Mesodermal cell (in vitro differentiated cells): ENCODE measurements at regions not wholly inside any gene's neighbourhood (a gene's known extent, or its start where the extent isn't known, plus 50 kb on each side); places are given as distances from the start of the nearest gene placed in this dataset.
"Not testable (repeated sequence)": the region's sequence is repeated elsewhere in the genome, so short reads cannot be mapped to it uniquely, and the experiment has no call there.

Source experiments
- H3K27ac ChIP-seq: 2 replicates; pipeline ENCODE4 v1.7.0; 2013; ENCODE audit warnings: mild to moderate bottlenecking, low read depth, low read length, moderate library complexity; ENCODE audit not compliant: severe bottlenecking
- H3K36me3 ChIP-seq: 2 replicates; pipeline ENCODE4 v1.7.1; 2013; ENCODE audit warnings: mild to moderate bottlenecking, low read length, moderate library complexity; ENCODE audit not compliant: control insufficient read depth, insufficient read depth
- H3K4me1 ChIP-seq: one replicate; pipeline ENCODE4 v1.7.1; 2013; ENCODE audit warnings: mild to moderate bottlenecking, low read length; ENCODE audit not compliant: insufficient read depth, control insufficient read depth, poor library complexity, severe bottlenecking
- H3K4me3 ChIP-seq: 2 replicates; pipeline ENCODE4 v1.7.0; 2013; ENCODE audit warnings: low read length, control low read depth, mild to moderate bottlenecking; ENCODE audit not compliant: insufficient read depth, poor library complexity, severe bottlenecking; ENCODE audit errors: extremely low read depth
- H3K9me3 ChIP-seq: 2 replicates; pipeline ENCODE4 v1.7.1; 2013; ENCODE audit warnings: mild to moderate bottlenecking, low read length, moderate library complexity; ENCODE audit not compliant: control insufficient read depth
- WGBS, 2 experiments: methylation state at CpG; one replicate each; pipeline ENCODE4 v1.1.5; 2013; ENCODE audit warnings: missing lambda C conversion rate in 2 of 2; ENCODE audit not compliant: insufficient coverage in 2 of 2; 5-methylcytosine and 5-hydroxymethylcytosine counted together

DNA sequence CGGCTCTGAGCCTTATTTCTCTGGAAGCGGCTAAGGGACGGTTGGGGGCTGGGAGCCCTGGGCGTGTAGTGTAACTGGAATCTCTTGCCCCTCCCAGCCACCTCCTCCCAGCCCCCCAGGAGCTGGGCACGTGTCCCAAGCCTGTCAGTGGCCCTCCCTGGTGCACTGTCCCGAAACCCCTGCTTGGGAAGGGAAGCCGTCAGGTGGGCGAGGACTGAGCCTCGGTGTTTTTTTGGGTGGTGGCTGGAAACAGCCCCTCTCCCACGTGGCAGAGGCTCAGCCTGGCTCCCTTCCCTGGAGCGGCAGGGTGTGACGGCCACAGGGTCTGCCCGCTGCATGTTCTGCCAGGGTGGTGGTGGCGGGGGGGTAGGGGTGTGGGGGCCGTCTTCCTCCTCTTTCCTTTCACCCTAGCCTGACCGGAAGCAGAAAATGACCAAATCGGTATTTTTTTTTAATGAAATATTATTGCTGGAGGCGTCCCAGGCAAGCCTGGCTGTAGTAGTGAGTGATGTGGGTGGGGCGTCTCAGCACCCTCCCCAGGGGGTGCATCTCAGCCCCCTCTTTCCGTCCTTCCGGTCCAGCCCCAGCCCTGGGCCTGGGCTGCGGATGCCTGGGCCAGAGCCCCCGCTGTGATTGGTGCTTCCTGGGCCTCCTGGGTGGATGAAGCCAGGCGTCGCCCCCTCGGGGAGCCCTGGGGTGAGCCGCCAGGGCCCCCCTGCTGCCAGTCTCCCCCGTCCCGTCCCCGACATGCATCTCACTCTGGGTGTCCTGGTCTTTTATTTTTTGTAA lies 58.8 kb upstream of the GOLGA8A start:
- H3K4me3 ChIP-seq = no peak overlapping the region
- H3K9me3 ChIP-seq = no peaks in the 10 kb centered on the region
- no peaks in the 10 kb centered on the region for H3K36me3 ChIP-seq
- 53% methylated on average over 3 of the region's 30 CpGs; no CpG with 5 or more reads in 1 of the 2 experiments for WGBS, 2 experiments
- no peak overlapping the region for H3K27ac ChIP-seq
- no peaks in the 10 kb centered on the region for H3K4me1 ChIP-seq

DNA sequence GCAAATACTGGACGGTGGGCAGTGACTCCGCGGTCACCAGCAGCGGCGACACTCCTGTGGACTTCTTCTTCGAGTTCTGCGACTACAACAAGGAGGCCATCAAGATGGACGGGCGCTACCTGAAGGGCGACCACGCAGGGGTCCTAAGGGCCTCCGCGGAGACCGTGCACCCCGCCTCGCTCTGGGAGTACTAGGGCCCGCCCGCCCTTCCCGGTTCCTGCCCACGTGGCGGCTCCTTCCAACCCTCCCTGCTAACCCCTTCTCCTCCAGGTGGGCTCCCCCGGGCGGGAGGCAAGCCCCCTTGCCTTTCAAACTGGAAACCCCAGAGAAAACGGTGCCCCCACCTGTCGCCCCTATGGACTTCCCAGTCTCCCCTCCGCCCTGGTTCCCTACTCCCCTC lies 58.1 kb upstream of the GOLGA8A start:
- 89 to 92% methylated on average over 4 to 15 of the region's 26 CpGs for WGBS, 2 experiments
- H3K4me3 ChIP-seq, H3K27ac ChIP-seq, H3K9me3 ChIP-seq, H3K36me3 ChIP-seq, H3K4me1 ChIP-seq: not testable (repeated sequence)

DNA sequence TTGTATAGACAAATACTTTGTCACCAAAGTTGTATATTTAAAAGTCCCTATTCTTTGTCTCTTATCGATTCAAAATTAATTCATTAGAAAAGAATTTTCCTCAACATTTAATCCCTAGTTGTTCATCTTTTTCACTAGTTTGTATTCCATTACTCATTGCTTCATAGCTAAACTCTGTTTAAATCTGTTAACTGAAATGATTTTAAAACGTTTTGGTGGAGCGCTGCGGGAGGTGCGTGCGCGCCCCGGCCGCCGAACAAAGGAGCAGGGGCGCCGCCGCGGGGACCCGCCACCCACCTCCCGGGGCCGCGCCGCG lies 56.4 kb upstream of the GOLGA8A start:
- Histone ChIP-seq H3K36me3 (no peaks in the 10 kb centered on the region), H3K4me3 (no peak overlapping the region), H3K27ac (no peak overlapping the region), H3K4me1 (no peaks in the 10 kb centered on the region), H3K9me3 (no peaks in the 10 kb centered on the region)
- WGBS, 2 experiments = 3% methylated on average over 11 of the region's 20 CpGs; no CpG with 5 or more reads in 1 of the 2 experiments

DNA sequence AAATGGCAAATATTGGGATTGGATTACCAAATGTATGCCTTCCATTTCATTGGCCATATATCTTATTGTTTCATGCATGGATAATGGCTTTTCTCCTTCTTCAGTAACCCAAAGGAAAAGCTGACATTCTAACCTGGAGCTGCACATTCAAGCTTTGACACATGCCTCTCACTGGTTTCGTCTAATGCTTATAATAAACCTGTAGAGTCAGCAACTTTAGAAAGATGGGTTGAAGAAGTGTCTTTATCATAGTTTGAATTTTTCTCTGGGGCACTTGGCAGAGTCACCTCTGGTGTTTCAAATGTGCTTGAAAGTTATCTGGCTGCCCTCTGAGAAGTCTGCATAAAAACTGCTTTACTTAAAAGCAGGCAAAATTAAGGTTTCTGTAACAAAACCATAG lies 55.4 kb upstream of the GOLGA8A start:
- Histone ChIP-seq H3K27ac (no peak overlapping the region), H3K4me1 (no peaks in the 10 kb centered on the region), H3K36me3 (no peaks in the 10 kb centered on the region), H3K4me3 (no peak overlapping the region), H3K9me3 (no peaks in the 10 kb centered on the region)
- no CpG with 5 or more reads among the region's 1 CpG for WGBS, 2 experiments

DNA sequence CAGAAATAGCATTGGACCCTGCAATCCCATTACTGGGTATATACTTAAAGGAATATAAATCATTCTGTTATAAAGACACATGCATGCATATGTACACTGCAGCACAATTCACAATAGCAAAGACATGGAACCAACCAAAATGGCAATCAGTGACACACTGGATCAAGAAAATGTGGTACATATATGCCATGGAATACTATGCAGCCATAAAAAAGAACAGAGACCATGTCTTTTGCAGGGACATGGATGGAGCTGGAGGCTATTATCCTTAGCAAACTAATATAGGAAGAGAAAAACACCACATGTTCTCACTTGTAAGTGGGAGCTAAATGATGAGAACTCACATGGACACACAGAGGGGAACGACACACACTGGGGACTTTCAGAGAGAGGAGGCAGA lies 53.9 kb upstream of the GOLGA8A start:
- not testable (repeated sequence) for H3K9me3 ChIP-seq, H3K27ac ChIP-seq, H3K36me3 ChIP-seq, H3K4me3 ChIP-seq, H3K4me1 ChIP-seq
- WGBS, 2 experiments = no CpG with 5 or more reads among the region's 1 CpG

DNA sequence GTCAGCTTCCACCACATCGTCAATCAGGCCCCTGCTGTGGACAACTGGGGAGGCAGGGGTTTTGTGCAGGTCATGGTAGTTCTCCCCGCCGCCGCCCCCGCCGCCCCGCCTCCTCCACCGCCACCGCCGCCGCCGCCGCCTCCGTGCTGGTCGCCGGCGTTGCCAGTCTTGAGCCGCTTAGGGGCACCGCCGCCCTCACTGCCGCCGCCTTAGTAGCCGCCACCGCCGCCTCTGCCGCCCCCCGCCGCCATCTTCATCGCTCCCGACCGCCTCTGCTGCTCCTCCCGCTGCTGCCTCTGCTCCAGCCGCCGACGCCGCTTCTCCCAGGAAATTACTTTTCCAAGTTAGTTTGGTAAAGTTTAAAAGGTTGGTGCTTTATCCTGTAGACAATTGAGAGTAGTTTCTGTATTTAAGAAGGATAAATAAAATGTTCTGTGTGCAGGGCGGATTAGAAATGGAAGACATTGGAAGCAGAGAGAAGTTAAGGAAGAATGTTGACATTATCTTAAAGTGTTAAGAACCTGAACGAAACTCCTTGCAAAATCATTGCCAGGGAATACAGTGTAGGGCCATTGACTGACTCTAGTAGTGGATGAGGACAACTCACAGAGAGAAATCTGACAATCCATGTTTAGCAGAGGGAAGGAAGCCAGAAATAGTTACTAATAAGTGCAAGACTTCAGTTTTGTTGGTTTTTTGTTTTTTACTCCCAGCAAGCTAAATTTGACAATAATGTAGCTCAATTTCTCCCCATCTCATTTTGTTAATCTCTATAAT lies 53.0 kb upstream of the GOLGA8A start:
- WGBS, 2 experiments = 46% methylated on average over 2 of the region's 38 CpGs; no CpG with 5 or more reads in 1 of the 2 experiments
- no peaks in the 10 kb centered on the region for H3K9me3 ChIP-seq
- H3K4me1 ChIP-seq = no peaks in the 10 kb centered on the region
- no peak overlapping the region for H3K27ac ChIP-seq
- peak overlapping the region; percentile 5 for H3K4me3 ChIP-seq
- H3K36me3 ChIP-seq = no peaks in the 10 kb centered on the region

DNA sequence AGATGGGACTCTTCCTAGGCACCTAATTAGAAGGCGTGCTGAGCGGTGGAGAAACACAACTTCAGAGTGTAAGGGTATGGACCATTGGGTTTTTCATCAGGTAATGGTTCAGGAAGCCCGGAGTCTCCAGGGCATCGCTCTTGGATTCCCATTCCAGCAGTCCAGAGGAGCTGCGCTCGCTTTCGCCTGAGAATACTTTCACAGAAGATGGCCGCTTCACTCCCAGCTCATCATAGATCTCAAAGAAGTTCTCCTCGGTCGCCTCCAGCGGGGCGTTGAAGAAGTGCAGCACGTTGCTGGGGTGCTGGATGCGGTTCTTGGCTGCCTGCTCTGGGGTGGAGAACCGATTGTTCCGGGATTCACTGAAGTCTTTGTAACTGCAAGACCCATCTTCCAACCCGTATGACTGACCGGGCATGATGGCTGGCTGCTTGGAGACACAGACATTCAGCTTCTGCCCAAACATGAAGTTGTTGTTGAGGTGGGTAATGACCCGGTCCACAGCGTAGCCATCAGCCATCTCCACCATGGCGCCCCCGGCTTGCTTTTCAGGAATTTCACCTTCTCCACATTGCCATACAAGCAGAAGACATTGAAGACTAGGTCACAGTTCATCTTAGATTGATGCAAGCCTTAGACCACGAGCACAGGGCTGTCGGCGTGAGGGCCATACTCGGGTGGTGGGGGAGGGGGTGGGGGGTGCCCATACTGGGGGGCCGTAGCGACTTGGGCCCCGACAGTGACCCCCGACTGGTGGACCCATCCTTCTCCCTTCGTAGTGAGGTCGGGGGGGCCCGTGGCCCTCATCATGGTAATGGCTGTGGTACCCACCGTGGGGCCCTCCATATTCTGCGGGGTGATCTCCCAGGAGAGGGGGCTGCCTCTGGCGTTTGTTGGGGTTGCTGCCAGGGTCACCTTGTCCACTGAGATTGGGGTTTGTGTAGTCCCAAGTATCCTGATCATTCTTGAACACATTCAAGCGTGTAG lies 51.7 kb upstream of the GOLGA8A start:
- not testable (repeated sequence) for H3K4me3 ChIP-seq, H3K36me3 ChIP-seq, H3K4me1 ChIP-seq, H3K27ac ChIP-seq, H3K9me3 ChIP-seq
- WGBS, 2 experiments = 98 to 100% methylated on average over 1 to 5 of the region's 37 CpGs
